Heart right ventricle (tissue), 16 donors: ENCODE measurements at regions not wholly inside any gene's neighbourhood (a gene's known extent, or its start where the extent isn't known, plus 50 kb on each side); places are given as distances from the start of the nearest gene placed in this dataset.

Source experiments
- ATAC-seq, 8 donors: fragments of 200-7000 bp; cut with Tn5 transposase; one replicate each; pipeline ENCODE4 v1.9.1; 2020; ENCODE audit warnings: mild to moderate bottlenecking in 8 of 8, moderate library complexity in 8 of 8, moderate number of reproducible peaks in 1 of 8
- DNase-seq, 2 donors: peaks; one replicate each; pipeline ENCODE4 v3.0.0-alpha.2; 2020
- H3K27ac ChIP-seq, 10 donors: fragments of 200-600 bp; sonication (generic) in 2 of 10; one replicate each; pipeline versions ENCODE4 v1.5.0 to v1.8.0; 2020 to 2022; ENCODE audit warnings: mild to moderate bottlenecking in 3 of 10
- H3K27me3 ChIP-seq, 7 donors: fragments of 200-600 bp; one replicate each; pipeline ENCODE4 v1.8.0; 2021 to 2022; ENCODE audit warnings: mild to moderate bottlenecking in 2 of 7
- H3K36me3 ChIP-seq, 9 donors: fragments of 200-600 bp; sonication (generic) in 1 of 9; one replicate each; pipeline versions ENCODE4 v1.5.0 to v1.8.0; 2020 to 2022; ENCODE audit warnings: mild to moderate bottlenecking in 2 of 9
- H3K4me1 ChIP-seq, 9 donors: fragments of 200-600 bp; sonication (generic) in 1 of 9; one replicate each; pipeline versions ENCODE4 v1.5.0 to v1.8.0; 2020 to 2022; ENCODE audit warnings: mild to moderate bottlenecking in 4 of 9
- H3K4me3 ChIP-seq, 10 donors: fragments of 200-600 bp; sonication (generic) in 2 of 10; one replicate each; pipeline versions ENCODE4 v1.5.0 to v1.8.0; 2020 to 2022; ENCODE audit warnings: mild to moderate bottlenecking in 7 of 10, moderate library complexity in 2 of 10
- H3K9me3 ChIP-seq, 11 donors: fragments of 200-600 bp in 10 of 11; sonication (generic) in 2 of 11; one replicate each; pipeline versions ENCODE4 v1.5.0 to v1.8.0; 2013 to 2022; ENCODE audit warnings: mild to moderate bottlenecking in 2 of 11, control low read depth in 1 of 11, moderate library complexity in 1 of 11
- WGBS, 2 donors: extraction: QIAGEN DNeasy Blood & Tissue Kit; methylation state at CpG; one replicate each; pipeline ENCODE4 v1.1.7; 2013; ENCODE audit warnings: inconsistent platforms in 1 of 2; 5-methylcytosine and 5-hydroxymethylcytosine counted together
- intact Hi-C, 10 donors: fragments of 100-400 bp; cut with DNase I; formaldehyde crosslinking; loops; one replicate each; pipeline versions ENCODE4 v1.11.1 to v1.14.2; 2022
- TF ChIP-seq, protein P1 (sequence below), 9 donors: fragments of 200-600 bp; sonication (generic) in 2 of 9; IDR thresholded peaks; one replicate each; pipeline versions ENCODE4 v1.5.0 to v1.8.0; 2021 to 2022; ENCODE audit warnings: antibody characterized with exemption in 9 of 9, mild to moderate bottlenecking in 5 of 9, moderate library complexity in 1 of 9
- donor health status: Arrhythmogenic right ventricular cardiomyopathy.
- donor health status: ischemic (EF 13 %, LVEDD 7.1; RV severe dilation, severe dysfunction).
- donor health status: healthy with polysubstance abuse.
- donor health status: DM: no; HTN: yes; CAD: no.
- donor health status: DM: no; HTN: no; CAD: no.
- donor health status: ischemic (EF 25% LVEDD 6.9; RV normal size, moderate dysfunction).
- donor health status: ischemic (EF 25% LVEDD 5.7; RV mildly dilated, moderate dysfunction).
- donor health status: healthy.
- donor health status: DM: yes; HTN: yes; CAD: no.
- donor health status: Ischemic cardiomyopathy.
- donor health status: ischemic (EF 35%, LVEDD 5.7; RV mildly dilated, moderate dysfunction).
- donor health status: nonischemic (EF 11% LVEDD 7.7; RV severe dilation, severe dysfunction).
- donor health status: DM: yes; HTN: yes; CAD: no.
- donor health status: PGD.
- donor health status: ischemic (EF 29% LVEDD 5.4; RV normal size, mild dysfunction).
- donor health status: nonischemic (EF 23%, LVEDD 6.1; RV moderate dilation, normal function).

DNA sequence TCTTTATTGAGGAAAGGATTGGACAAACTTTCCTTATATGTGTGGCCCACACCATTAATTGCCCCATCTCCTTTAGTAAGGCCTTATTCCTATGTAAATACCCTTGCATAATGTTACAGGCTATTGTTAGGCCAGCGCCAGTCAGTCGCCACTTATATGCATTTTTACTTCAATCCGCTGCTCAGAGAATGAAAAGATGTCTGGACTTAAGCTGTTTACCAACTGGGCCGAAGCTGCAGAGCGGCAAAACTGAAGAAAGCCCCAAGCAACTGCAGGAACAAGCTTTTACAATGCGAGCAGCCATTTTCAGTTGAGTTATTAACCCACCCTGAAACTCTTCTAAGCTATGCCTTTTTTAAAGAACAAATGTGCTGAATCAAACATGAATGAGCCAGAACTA, 92.1 kb upstream of the OTX2 start:
- H3K27ac ChIP-seq, result no peak overlapping the region
- 69 to 72% methylated on average over 6 of the region's 6 CpGs for WGBS, 2 donors
- no peaks in the 10 kb centered on the region for H3K9me3 ChIP-seq
- H3K4me1 ChIP-seq, result no peaks in the 10 kb centered on the region
- no peak overlapping the region for H3K4me3 ChIP-seq
- ATAC-seq (no peak), DNase-seq (no peak)
- intact Hi-C loops, result no loop called here
- TF ChIP-seq, protein P1, sequence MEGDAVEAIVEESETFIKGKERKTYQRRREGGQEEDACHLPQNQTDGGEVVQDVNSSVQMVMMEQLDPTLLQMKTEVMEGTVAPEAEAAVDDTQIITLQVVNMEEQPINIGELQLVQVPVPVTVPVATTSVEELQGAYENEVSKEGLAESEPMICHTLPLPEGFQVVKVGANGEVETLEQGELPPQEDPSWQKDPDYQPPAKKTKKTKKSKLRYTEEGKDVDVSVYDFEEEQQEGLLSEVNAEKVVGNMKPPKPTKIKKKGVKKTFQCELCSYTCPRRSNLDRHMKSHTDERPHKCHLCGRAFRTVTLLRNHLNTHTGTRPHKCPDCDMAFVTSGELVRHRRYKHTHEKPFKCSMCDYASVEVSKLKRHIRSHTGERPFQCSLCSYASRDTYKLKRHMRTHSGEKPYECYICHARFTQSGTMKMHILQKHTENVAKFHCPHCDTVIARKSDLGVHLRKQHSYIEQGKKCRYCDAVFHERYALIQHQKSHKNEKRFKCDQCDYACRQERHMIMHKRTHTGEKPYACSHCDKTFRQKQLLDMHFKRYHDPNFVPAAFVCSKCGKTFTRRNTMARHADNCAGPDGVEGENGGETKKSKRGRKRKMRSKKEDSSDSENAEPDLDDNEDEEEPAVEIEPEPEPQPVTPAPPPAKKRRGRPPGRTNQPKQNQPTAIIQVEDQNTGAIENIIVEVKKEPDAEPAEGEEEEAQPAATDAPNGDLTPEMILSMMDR (IDR thresholded peaks at IDR 0.05), result no peak
- no peaks in the 10 kb centered on the region for H3K36me3 ChIP-seq
- H3K27me3 ChIP-seq, result peaks cover 0 to 36% (median 11%) of the 10 kb centered on the region in 7 donors

DNA sequence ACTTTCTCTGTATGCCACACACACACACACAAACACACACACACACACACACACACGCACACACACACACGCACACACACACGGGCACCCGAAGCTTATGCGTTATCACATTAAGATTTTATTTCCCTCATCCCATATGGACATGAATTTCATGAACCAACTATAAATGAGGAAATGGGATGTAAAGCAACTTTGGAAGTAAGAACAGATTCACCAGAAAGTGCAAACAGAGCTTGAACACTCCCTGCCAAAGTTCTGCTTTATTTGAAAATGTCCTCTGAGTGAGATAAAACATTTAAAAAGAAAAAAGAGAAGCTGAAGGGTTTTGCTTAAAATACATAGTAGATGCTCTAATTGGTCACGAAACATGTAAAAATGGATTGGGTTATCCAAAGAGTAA, 90.4 kb upstream of the OTX2 start:
- ATAC-seq (no peak), DNase-seq (no peak)
- no peaks in the 10 kb centered on the region for H3K36me3 ChIP-seq
- intact Hi-C loops, result no loop called here
- H3K4me3 ChIP-seq, result no peak overlapping the region
- H3K9me3 ChIP-seq, result no peaks in the 10 kb centered on the region
- no peak overlapping the region for H3K27ac ChIP-seq
- TF ChIP-seq, protein P1 (IDR thresholded peaks at IDR 0.05), result no peak
- WGBS, 2 donors, result 63 to 74% methylated on average over 6 of the region's 6 CpGs
- H3K4me1 ChIP-seq, result no peaks in the 10 kb centered on the region
- H3K27me3 ChIP-seq, result peaks cover 0 to 46% (median 17%) of the 10 kb centered on the region in 7 donors

DNA sequence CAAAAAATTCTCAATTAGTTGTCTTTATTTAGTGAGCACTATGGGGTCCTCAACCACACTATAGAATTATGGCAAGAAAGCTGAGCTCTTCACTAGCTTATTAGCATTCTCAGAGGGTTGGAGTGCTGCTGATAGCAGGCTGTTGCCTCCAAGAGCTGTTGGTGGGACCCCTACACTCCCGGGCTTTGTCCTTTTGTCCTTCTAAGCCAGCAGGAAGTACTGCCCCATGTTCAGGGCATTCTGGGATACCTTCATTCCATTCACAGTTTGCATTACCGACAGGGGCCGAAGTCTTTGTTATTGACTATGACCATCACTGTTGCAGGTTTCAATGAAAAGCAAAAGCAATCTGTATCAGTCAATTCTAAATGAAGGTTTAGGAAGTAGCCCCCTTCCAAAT, 89.5 kb upstream of the OTX2 start:
- no peak overlapping the region for H3K4me3 ChIP-seq
- 45 to 51% methylated on average over 3 of the region's 3 CpGs for WGBS, 2 donors
- H3K27ac ChIP-seq, result no peak overlapping the region
- no peak for DNase-seq
- no peak for ATAC-seq
- TF ChIP-seq, protein P1 (IDR thresholded peaks at IDR 0.05), result no peak
- intact Hi-C loops, result no loop called here
- no peaks in the 10 kb centered on the region for H3K4me1 ChIP-seq
- peaks cover 0 to 51% (median 22%) of the 10 kb centered on the region in 7 donors for H3K27me3 ChIP-seq
- no peaks in the 10 kb centered on the region for H3K9me3 ChIP-seq
- H3K36me3 ChIP-seq, result no peaks in the 10 kb centered on the region

DNA sequence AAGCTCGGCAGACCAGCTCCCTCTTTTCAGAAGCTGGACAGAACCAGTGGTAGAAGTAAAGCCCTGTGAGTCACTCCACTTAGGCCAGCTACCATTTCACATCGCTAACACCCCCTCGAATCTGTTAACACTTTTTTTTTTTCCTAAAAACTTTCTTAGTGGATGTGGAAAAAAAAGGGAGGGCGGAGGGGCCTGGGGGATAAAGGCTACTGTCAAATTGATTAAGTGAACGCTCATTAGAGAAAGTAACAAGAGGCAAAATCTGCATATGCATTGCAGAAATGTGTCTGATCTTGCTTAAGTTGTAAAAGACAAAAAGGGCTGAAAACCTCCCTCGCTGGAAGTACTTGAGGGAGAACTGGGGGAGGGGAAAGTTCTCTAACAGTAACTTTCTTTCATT, 86.6 kb upstream of the OTX2 start:
- 19 to 28% methylated on average over 6 of the region's 6 CpGs for WGBS, 2 donors
- Histone ChIP-seq H3K4me1 (peaks cover 0 to 8% (median 0%) of the 10 kb centered on the region in 9 donors), H3K4me3 (no peak overlapping the region), H3K27me3 (peaks cover 0 to 53% (median 18%) of the 10 kb centered on the region in 7 donors), H3K9me3 (no peaks in the 10 kb centered on the region), H3K27ac (no peak overlapping the region), H3K36me3 (no peaks in the 10 kb centered on the region)
- intact Hi-C loops, result no loop called here
- TF ChIP-seq, protein P1 (IDR thresholded peaks at IDR 0.05), result no peak
- ATAC-seq, result no peak
- DNase-seq, result no peak
